ENCODE measurements at regions not wholly inside any gene's neighbourhood (a gene's known extent, or its start where the extent isn't known, plus 50 kb on each side); places are given as distances from the start of the nearest gene placed in this dataset.

- Histone ChIP-seq H3K4me3 (no peak overlapping the region), H3K4me2 (no peak overlapping the region), H3K4me1 (no peaks in the 10 kb centered on the region), H3K27ac (no peak overlapping the region), H3K9me3 (no peaks in the 10 kb centered on the region; the same call in 2 of the 3 replicates)
- WGBS (ENCODE audit: missing lambda C conversion rate): 0% methylated on average over 2 of the region's 2 CpGs
- FAIRE-seq (no peak), ATAC-seq (no peak), DNase-seq (ENCODE audit: low read depth in 1 of 2, low spot score in 1 of 2) (no peak)
- ChIA-PET CTCF (interaction anchor here (1.4 kb wide), 1 partner anchor 8 kb away, joined by 5 read pairs; no protein-coding TSS in a partner anchor), POLR2A (no interaction called here)
- TF ChIP-seq HES2 (IDR thresholded peaks at IDR 0.05) (no peak), TP53 (CRISPR knock-in tag; IDR thresholded peaks at IDR 0.05) (no peak), KDM5A (IDR thresholded peaks at IDR 0.05) (no peak), MYC (IDR thresholded peaks at IDR 0.05; ENCODE audit: borderline replicate concordance, low read length) (no peak), HOXB13 (CRISPR knock-in tag; IDR thresholded peaks at IDR 0.05; ENCODE audit: low read depth) (no peak), RFX5 (IDR thresholded peaks at IDR 0.05) (no peak), BCL3 (IDR thresholded peaks at IDR 0.05) (no peak), EHMT2 (IDR thresholded peaks at IDR 0.05; ENCODE audit: low read depth) (no peak), NR3C1 (IDR thresholded peaks at IDR 0.05) (no peak), NFE2L2 (conservative IDR thresholded peaks at IDR 0.05; ENCODE audit: low read length) (no peak), EHF (CRISPR knock-in tag; IDR thresholded peaks at IDR 0.05) (no peak), HDAC2 (IDR thresholded peaks at IDR 0.05) (no peak), ZNF302 (CRISPR knock-in tag; IDR thresholded peaks at IDR 0.05) (no peak), KDM1A (IDR thresholded peaks at IDR 0.05; ENCODE audit: low read depth) (no peak), HMGXB4 (CRISPR knock-in tag; IDR thresholded peaks at IDR 0.05; ENCODE audit: borderline replicate concordance) (no peak)
Observed at GRCh38 chr10:9869205-9869604, 1148.5 kb upstream of the CELF2 start.

- Histone ChIP-seq H3K27ac (no peak overlapping the region), H3K4me2 (no peak overlapping the region), H3K9me3 (no peaks in the 10 kb centered on the region; the same call in 2 of the 3 replicates), H3K4me3 (no peak overlapping the region), H3K4me1 (no peaks in the 10 kb centered on the region)
- POLR2A ChIA-PET: no interaction called here
- FAIRE-seq (no peak), DNase-seq (ENCODE audit: low read depth in 1 of 2, low spot score in 1 of 2) (no peak), ATAC-seq (no peak)
- 3% methylated on average over 4 of the region's 5 CpGs for WGBS (ENCODE audit: missing lambda C conversion rate)
- CTCF ChIA-PET: interaction anchor here (1.4 kb wide), 1 partner anchor 8 kb away, joined by 5 read pairs; no protein-coding TSS in a partner anchor
- no peak for TF ChIP-seq ELK1 (IDR thresholded peaks at IDR 0.05; ENCODE audit: low read depth, low read length)
- TF ChIP-seq BCL3 (IDR thresholded peaks at IDR 0.05): no peak
- no peak for TF ChIP-seq HEYL (CRISPR knock-in tag; IDR thresholded peaks at IDR 0.05)
- no peak for TF ChIP-seq RFX5 (IDR thresholded peaks at IDR 0.05)
- TF ChIP-seq NR3C1 (IDR thresholded peaks at IDR 0.05): no peak
- TF ChIP-seq REST (IDR thresholded peaks at IDR 0.05): no peak
- no peak for TF ChIP-seq BHLHE40 (IDR thresholded peaks at IDR 0.05; ENCODE audit: low read depth, low read length)
Observed at GRCh38 chr10:9869606-9870176, 1148.0 kb upstream of the CELF2 start.
